ENCODE measurements at regions not wholly inside any gene's neighbourhood (a gene's known extent, or its start where the extent isn't known, plus 50 kb on each side); places are given as distances from the start of the nearest gene placed in this dataset.

DNA sequence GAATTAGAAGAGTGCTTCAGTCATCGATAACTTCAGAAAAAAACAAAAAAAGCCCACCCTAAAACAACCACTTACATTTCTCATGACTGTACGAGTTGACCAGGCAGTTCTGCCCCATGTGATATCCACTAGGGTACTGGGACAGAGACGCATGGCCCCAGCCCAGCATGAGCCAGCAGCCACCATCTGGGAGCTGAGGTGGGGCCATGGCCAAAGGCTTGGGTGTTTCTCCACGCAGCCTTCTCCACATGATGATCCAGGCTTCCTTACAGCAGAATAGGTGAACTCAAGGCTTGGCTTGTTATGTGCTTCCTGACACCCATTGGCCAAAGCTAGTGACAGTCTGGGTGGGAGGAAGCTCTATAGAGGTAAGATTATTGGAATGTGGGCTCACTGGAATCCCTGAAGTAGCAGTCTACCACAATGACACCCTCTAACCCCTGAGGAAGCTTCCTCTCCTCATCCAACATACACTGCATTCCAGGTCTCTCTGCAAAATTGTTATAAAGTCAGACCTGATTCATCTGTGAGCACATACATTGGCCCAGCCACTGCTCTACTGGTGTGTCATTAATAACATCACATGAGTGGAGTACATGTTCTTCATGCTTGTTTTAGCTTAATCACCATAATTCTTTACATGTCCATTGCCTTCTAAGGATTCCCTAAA, 66.3 kb upstream of the NTPCR start:
- no peaks in the 10 kb centered on the region for H3K9me3 ChIP-seq (ENCODE audit: control insufficient read depth in 4 of 4, low read length in 3 of 4)
- H3K36me3 ChIP-seq (ENCODE audit: control insufficient read depth in 4 of 4, insufficient read depth in 3 of 4, low read depth in 1 of 4, low read length in 3 of 4), result no peaks in the 10 kb centered on the region
- WGBS, result 88% methylated on average over 4 of the region's 4 CpGs
- TF ChIP-seq YY1 (IDR thresholded peaks at IDR 0.05) (no peak), JUND (IDR thresholded peaks at IDR 0.05) (no peak), HNF4G (IDR thresholded peaks at IDR 0.05) (no peak), RAD21 (IDR thresholded peaks at IDR 0.05) (no peak), FOXA2 (IDR thresholded peaks at IDR 0.05) (no peak), REST (IDR thresholded peaks at IDR 0.05) (no peak), EGR1 (IDR thresholded peaks at IDR 0.05; ENCODE audit: low read depth in 2 of 2) (no peak), GABPA (IDR thresholded peaks at IDR 0.05 in 1 of 2, conservative IDR thresholded peaks at IDR 0.05 in 1 of 2) (no peak), ATF3 (IDR thresholded peaks at IDR 0.05) (no peak), FOXA1 (IDR thresholded peaks at IDR 0.05) (no peak), RXRA (IDR thresholded peaks at IDR 0.05) (no peak)
- no peak for DNase-seq (ENCODE audit: low spot score)
- H3K4me3 ChIP-seq (ENCODE audit: low read depth in 1 of 3, low read length in 3 of 3), result no peak overlapping the region
- no peak overlapping the region for H3K27ac ChIP-seq (ENCODE audit: low read depth in 1 of 2, low read length in 2 of 2)
- no peaks in the 10 kb centered on the region for H3K27me3 ChIP-seq (ENCODE audit: control insufficient read depth in 4 of 4, insufficient read depth in 4 of 4, low read length in 3 of 4)
- no peaks in the 10 kb centered on the region for H3K4me1 ChIP-seq (ENCODE audit: control insufficient read depth in 4 of 4, insufficient read depth in 4 of 4, low read length in 3 of 4)
- no peak overlapping the region for H3K9ac ChIP-seq (ENCODE audit: low read depth in 1 of 2, low read length in 2 of 2)

DNA sequence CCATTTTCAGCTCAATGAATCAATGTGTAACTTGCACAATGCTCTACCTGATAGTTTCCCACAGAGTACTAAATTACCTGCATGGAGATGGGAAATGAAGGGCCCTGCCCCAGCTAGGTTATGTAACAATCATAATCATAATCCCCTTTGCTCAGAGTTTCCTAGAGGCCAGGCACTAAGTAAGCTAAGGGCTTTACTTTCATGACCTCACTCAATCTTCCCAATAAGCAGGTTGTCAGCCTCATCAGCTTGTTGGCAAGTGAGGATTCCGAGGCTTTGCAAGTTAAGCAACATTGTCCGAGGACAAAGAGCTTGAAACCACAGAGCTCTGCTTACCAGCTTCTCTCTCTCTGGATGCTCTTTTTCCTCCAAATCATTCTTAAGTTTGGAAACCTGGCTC, 64.1 kb upstream of the NTPCR start:
- H3K36me3 ChIP-seq (ENCODE audit: control insufficient read depth in 4 of 4, insufficient read depth in 3 of 4, low read depth in 1 of 4, low read length in 3 of 4), result no peaks in the 10 kb centered on the region
- TF ChIP-seq RAD21 (IDR thresholded peaks at IDR 0.05) (no peak), ZBTB33 (IDR thresholded peaks at IDR 0.05) (no peak), JUND (IDR thresholded peaks at IDR 0.05) (no peak), HNF4A (conservative IDR thresholded peaks at IDR 0.05) (no peak), EGR1 (IDR thresholded peaks at IDR 0.05; ENCODE audit: low read depth in 2 of 2) (no peak), RXRA (IDR thresholded peaks at IDR 0.05) (no peak), YY1 (IDR thresholded peaks at IDR 0.05) (no peak), MAX (IDR thresholded peaks at IDR 0.05) (no peak), NR2F2 (IDR thresholded peaks at IDR 0.05) (no peak), GABPA (IDR thresholded peaks at IDR 0.05 in 1 of 2, conservative IDR thresholded peaks at IDR 0.05 in 1 of 2) (no peak), REST (IDR thresholded peaks at IDR 0.05) (no peak), FOXA1 (IDR thresholded peaks at IDR 0.05) (no peak), SP1 (IDR thresholded peaks at IDR 0.05) (no peak), TAF1 (conservative IDR thresholded peaks at IDR 0.05) (no peak), FOXA2 (IDR thresholded peaks at IDR 0.05) (no peak), HNF4G (IDR thresholded peaks at IDR 0.05) (no peak), CTCF (IDR thresholded peaks at IDR 0.05; ENCODE audit: low read depth, low read length, missing input control) (no peak), ATF3 (IDR thresholded peaks at IDR 0.05) (no peak)
- DNase-seq (ENCODE audit: low spot score), result no peak

More for the DNA sequence above, 64.1 kb upstream of the NTPCR start:
- Histone ChIP-seq H3K27me3 (ENCODE audit: control insufficient read depth in 4 of 4, insufficient read depth in 4 of 4, low read length in 3 of 4) (no peaks in the 10 kb centered on the region), H3K9ac (ENCODE audit: low read depth in 1 of 2, low read length in 2 of 2) (no peak overlapping the region), H3K9me3 (ENCODE audit: control insufficient read depth in 4 of 4, low read length in 3 of 4) (no peaks in the 10 kb centered on the region), H3K4me3 (ENCODE audit: low read depth in 1 of 3, low read length in 3 of 3) (no peak overlapping the region), H3K4me1 (ENCODE audit: control insufficient read depth in 4 of 4, insufficient read depth in 4 of 4, low read length in 3 of 4) (no peaks in the 10 kb centered on the region), H3K27ac (ENCODE audit: low read depth in 1 of 2, low read length in 2 of 2) (no peak overlapping the region)
- 77% methylated on average over 2 of the region's 2 CpGs for WGBS
